NCI-H146 treated with DMSO at 0.1 percent for 48 hours (cell line): ENCODE measurements at regions not wholly inside any gene's neighbourhood (a gene's known extent, or its start where the extent isn't known, plus 50 kb on each side); places are given as distances from the start of the nearest gene placed in this dataset.
"Not testable (repeated sequence)": the region's sequence is repeated elsewhere in the genome, so short reads cannot be mapped to it uniquely, and the experiment has no call there.

Source experiments
- DNase-seq: peaks from one replicate; lab custom pipeline; 2025; ENCODE audit not compliant: unreplicated experiment; lab: John Stamatoyannopoulos, UW

- no peak for DNase-seq
Measured at GRCh38 chr6:21769968-21770367, 176.4 kb downstream of the SOX4 start.

- DNase-seq: no peak
Measured at GRCh38 chr6:21771626-21772320, 178.2 kb downstream of the SOX4 start.

- DNase-seq: no peak
Measured at GRCh38 chr6:21772477-21772876, 178.9 kb downstream of the SOX4 start.

GRCh38 chr6:21772884-21773575, 179.5 kb downstream of the SOX4 start:
- peak; percentile 41 for DNase-seq

GRCh38 chr6:21773576-21773968, 180.0 kb downstream of the SOX4 start:
- DNase-seq: no peak

- DNase-seq: no peak
Measured at GRCh38 chr6:21777846-21778245, 184.3 kb downstream of the SOX4 start.

- DNase-seq: no peak
Measured at GRCh38 chr6:21780141-21780540, 186.6 kb downstream of the SOX4 start.

GRCh38 chr6:21780679-21781078, 187.1 kb downstream of the SOX4 start:
- peak; percentile 35 for DNase-seq

- DNase-seq: no peak
Measured at GRCh38 chr6:21781128-21781527, 187.6 kb downstream of the SOX4 start.

GRCh38 chr6:21785164-21785563, 191.6 kb downstream of the SOX4 start:
- no peak for DNase-seq

- no peak for DNase-seq
Measured at GRCh38 chr6:21791056-21791455, 197.5 kb downstream of the SOX4 start.

GRCh38 chr6:21791581-21791980, 198.0 kb downstream of the SOX4 start:
- DNase-seq: no peak

- DNase-seq: no peak
Measured at GRCh38 chr6:21792177-21792576, 198.6 kb downstream of the SOX4 start.

- DNase-seq: not testable (repeated sequence)
Measured at GRCh38 chr6:21796979-21797378, 203.4 kb downstream of the SOX4 start.

- DNase-seq: no peak
Measured at GRCh38 chr6:21798468-21798867, 204.9 kb downstream of the SOX4 start.

GRCh38 chr6:21800330-21800729, 206.8 kb downstream of the SOX4 start:
- no peak for DNase-seq

GRCh38 chr6:21800948-21801438, 207.4 kb downstream of the SOX4 start:
- DNase-seq: peak; percentile 60

GRCh38 chr6:21801446-21802174, 208.1 kb downstream of the SOX4 start:
- DNase-seq: no peak

- DNase-seq: no peak
Measured at GRCh38 chr6:21802175-21802822, 208.7 kb downstream of the SOX4 start.

GRCh38 chr6:21804941-21805610, 211.5 kb downstream of the SOX4 start:
- DNase-seq: no peak
